ENCODE measurements at regions not wholly inside any gene's neighbourhood (a gene's known extent, or its start where the extent isn't known, plus 50 kb on each side); places are given as distances from the start of the nearest gene placed in this dataset.
A peak's percentile ranks its signal among the peaks of the same experiment; 100 is the strongest.

DNA sequence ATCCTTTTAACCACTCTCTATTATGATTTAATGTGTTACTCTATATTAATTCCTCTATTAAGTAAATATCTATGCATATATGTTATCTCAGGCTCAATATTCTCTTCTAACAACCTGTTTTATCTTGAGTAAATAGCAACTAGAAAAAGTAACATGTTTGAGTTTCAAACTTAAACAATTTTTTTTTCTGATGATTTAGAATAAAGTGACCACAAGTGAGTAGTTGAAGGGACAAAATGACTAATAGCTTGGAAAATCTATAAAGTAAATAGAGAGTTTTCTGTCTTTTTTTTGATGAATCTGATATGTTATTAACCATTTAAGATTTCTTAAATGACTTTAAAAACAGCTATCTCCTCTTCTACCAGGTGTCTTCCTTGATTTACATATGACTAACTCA is 483.8 kb downstream of the TFEC start:
- Mint-ChIP-seq H3K27ac (no peak overlapping the region), H3K27me3 (ENCODE audit: insufficient read depth) (no peaks in the 10 kb centered on the region), H3K9me3 (no peaks in the 10 kb centered on the region), H3K4me3 (no peak overlapping the region), H3K36me3 (ENCODE audit: low read depth) (no peaks in the 10 kb centered on the region), H3K4me1 (no peaks in the 10 kb centered on the region)
- H3K27me3 ChIP-seq (ENCODE audit: control insufficient read depth, insufficient read depth, low read length, poor library complexity, severe bottlenecking): no peaks in the 10 kb centered on the region
- no peak overlapping the region for H3K27ac ChIP-seq (ENCODE audit: low read depth, low read length)
- no peaks in the 10 kb centered on the region for H3K4me1 ChIP-seq (ENCODE audit: control insufficient read depth, insufficient read depth, low read length)
- H3K36me3 ChIP-seq (ENCODE audit: control insufficient read depth, insufficient read depth, low read length): no peaks in the 10 kb centered on the region
- H3K4me3 ChIP-seq (ENCODE audit: low read length): no peak overlapping the region
- no peaks in the 10 kb centered on the region for H3K9me3 ChIP-seq (ENCODE audit: control insufficient read depth, low read length)
- DNase-seq: no peak
- no peak overlapping the region for H3K9ac ChIP-seq (ENCODE audit: extremely low read depth, low read length, poor library complexity, severe bottlenecking)
- TF ChIP-seq, protein P1, sequence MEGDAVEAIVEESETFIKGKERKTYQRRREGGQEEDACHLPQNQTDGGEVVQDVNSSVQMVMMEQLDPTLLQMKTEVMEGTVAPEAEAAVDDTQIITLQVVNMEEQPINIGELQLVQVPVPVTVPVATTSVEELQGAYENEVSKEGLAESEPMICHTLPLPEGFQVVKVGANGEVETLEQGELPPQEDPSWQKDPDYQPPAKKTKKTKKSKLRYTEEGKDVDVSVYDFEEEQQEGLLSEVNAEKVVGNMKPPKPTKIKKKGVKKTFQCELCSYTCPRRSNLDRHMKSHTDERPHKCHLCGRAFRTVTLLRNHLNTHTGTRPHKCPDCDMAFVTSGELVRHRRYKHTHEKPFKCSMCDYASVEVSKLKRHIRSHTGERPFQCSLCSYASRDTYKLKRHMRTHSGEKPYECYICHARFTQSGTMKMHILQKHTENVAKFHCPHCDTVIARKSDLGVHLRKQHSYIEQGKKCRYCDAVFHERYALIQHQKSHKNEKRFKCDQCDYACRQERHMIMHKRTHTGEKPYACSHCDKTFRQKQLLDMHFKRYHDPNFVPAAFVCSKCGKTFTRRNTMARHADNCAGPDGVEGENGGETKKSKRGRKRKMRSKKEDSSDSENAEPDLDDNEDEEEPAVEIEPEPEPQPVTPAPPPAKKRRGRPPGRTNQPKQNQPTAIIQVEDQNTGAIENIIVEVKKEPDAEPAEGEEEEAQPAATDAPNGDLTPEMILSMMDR (conservative IDR thresholded peaks at IDR 0.05): no peak

DNA sequence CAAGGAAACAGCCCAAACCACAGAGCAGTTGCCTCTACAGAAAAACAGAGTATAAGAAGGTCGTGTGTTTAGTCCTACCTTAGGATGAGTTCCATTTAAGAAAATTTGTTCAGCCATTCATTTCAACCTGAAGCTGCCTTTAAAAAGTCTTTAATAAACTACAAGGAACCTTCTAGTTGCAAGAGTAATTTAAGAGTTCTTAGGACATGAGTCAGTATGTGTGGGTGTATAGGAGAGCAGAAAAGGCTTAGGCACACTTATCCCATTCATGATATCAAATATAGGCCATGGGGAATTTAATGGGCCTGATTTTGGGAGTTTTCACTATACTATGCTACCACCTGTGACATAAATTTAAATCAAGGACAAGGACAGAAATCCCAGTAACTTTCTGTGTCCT is 496.8 kb downstream of the TFEC start:
- Mint-ChIP-seq H3K4me1 (peaks cover 4% of the 10 kb centered on the region), H3K27me3 (ENCODE audit: insufficient read depth) (no peaks in the 10 kb centered on the region), H3K4me3 (no peak overlapping the region), H3K9me3 (no peaks in the 10 kb centered on the region), H3K27ac (no peak overlapping the region), H3K36me3 (ENCODE audit: low read depth) (no peaks in the 10 kb centered on the region)
- no peaks in the 10 kb centered on the region for H3K27me3 ChIP-seq (ENCODE audit: control insufficient read depth, insufficient read depth, low read length, poor library complexity, severe bottlenecking)
- H3K36me3 ChIP-seq (ENCODE audit: control insufficient read depth, insufficient read depth, low read length): no peaks in the 10 kb centered on the region
- 88 to 100% methylated on average over 1 of the region's 1 CpG for WGBS, 2 experiments (ENCODE audit: insufficient coverage in 1 of 2, insufficient read length in 1 of 2)
- no peak overlapping the region for H3K9ac ChIP-seq (ENCODE audit: extremely low read depth, low read length, poor library complexity, severe bottlenecking)
- no peak for DNase-seq
- no peak overlapping the region for H3K27ac ChIP-seq (ENCODE audit: low read depth, low read length)
- H3K4me1 ChIP-seq (ENCODE audit: control insufficient read depth, insufficient read depth, low read length): no peaks in the 10 kb centered on the region
- no peaks in the 10 kb centered on the region for H3K9me3 ChIP-seq (ENCODE audit: control insufficient read depth, low read length)
- TF ChIP-seq, protein P1 (conservative IDR thresholded peaks at IDR 0.05): no peak
- H3K4me3 ChIP-seq (ENCODE audit: low read length): no peak overlapping the region

DNA sequence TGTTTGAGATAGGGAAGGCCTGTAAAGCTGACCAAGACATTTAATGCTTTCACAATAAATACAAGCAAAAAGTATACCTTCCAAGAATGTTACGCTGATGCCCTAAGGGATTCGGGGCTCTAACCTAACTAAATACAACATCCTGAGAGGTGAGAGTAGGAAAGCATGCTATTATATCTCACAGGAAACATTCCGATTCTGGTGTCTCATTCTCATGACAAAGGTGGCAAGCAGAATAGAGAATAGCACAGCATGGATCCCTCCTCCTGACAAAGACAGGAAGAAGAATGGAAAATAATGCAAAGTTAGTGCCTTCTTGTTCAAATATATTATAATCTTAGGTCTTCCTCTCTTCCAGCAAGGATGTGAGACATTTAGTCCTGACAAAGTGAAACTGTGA is 504.3 kb downstream of the TFEC start:
- Histone ChIP-seq H3K9me3 (ENCODE audit: control insufficient read depth, low read length) (peaks cover 12% of the 10 kb centered on the region), H3K27ac (ENCODE audit: low read depth, low read length) (no peak overlapping the region), H3K4me1 (ENCODE audit: control insufficient read depth, insufficient read depth, low read length) (no peaks in the 10 kb centered on the region), H3K27me3 (ENCODE audit: control insufficient read depth, insufficient read depth, low read length, poor library complexity, severe bottlenecking) (no peaks in the 10 kb centered on the region), H3K36me3 (ENCODE audit: control insufficient read depth, insufficient read depth, low read length) (no peaks in the 10 kb centered on the region), H3K9ac (ENCODE audit: extremely low read depth, low read length, poor library complexity, severe bottlenecking) (no peak overlapping the region), H3K4me3 (ENCODE audit: low read length) (no peak overlapping the region)
- peak; percentile 48 for DNase-seq
- TF ChIP-seq, protein P1 (conservative IDR thresholded peaks at IDR 0.05): no peak
- Mint-ChIP-seq H3K27ac (no peak overlapping the region), H3K36me3 (ENCODE audit: low read depth) (peaks cover 5% of the 10 kb centered on the region), H3K27me3 (ENCODE audit: insufficient read depth) (peaks cover 2% of the 10 kb centered on the region), H3K4me3 (no peak overlapping the region), H3K9me3 (peaks cover 35% of the 10 kb centered on the region), H3K4me1 (peaks cover 8% of the 10 kb centered on the region)
- 55% methylated on average over 3 of the region's 3 CpGs; no CpG with 5 or more reads in 1 of the 2 experiments for WGBS, 2 experiments (ENCODE audit: insufficient coverage in 1 of 2, insufficient read length in 1 of 2)

Data from endodermal cell (in vitro differentiated cells).